HG03108 (cell line): ENCODE measurements at regions not wholly inside any gene's neighbourhood (a gene's known extent, or its start where the extent isn't known, plus 50 kb on each side); places are given as distances from the start of the nearest gene placed in this dataset.
"Not testable (repeated sequence)": the region's sequence is repeated elsewhere in the genome, so short reads cannot be mapped to it uniquely, and the experiment has no call there.

Experiments used
- ATAC-seq: cut with Tn5 transposase; IDR thresholded peaks from one replicate; pipeline ENCODE4 v1.9.1; 2021; ENCODE audit warnings: moderate library complexity; ENCODE audit not compliant: unreplicated experiment

DNA sequence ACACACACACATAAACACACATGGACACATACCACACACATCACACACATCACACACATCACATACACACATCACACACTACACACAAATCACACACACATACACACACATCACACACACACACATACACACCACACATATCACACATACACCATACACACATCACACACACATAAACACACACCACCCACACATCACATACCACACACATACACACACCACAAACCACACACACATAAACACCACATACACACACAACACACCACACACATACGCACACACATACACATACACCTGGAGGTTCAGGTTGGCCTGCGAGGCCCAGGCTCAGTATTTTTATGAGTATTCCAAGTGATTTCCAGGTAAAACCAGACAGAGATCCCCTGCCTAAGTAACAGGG lies 279.5 kb downstream of the FOXL1 start:
- no peak for ATAC-seq

DNA sequence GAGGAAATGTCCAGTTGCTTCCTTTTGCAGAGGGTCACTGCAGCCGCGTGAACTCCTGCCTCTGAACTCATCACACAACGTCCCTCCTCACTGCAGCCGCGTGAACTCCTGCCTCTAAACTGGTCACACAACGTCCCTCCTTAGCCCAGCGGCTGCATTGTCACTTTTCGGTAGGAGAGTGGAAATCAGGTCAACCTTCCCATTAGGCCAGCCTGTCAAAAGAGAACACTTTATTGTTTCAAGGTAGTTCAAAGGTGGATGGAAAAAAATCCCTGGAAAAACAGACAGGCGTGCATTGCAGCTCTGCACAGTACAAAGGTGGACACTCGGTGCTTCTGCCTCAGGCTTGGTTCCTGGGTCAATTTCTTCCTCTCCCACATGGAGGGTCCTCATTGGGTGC lies 280.2 kb downstream of the FOXL1 start:
- ATAC-seq, result no peak

DNA sequence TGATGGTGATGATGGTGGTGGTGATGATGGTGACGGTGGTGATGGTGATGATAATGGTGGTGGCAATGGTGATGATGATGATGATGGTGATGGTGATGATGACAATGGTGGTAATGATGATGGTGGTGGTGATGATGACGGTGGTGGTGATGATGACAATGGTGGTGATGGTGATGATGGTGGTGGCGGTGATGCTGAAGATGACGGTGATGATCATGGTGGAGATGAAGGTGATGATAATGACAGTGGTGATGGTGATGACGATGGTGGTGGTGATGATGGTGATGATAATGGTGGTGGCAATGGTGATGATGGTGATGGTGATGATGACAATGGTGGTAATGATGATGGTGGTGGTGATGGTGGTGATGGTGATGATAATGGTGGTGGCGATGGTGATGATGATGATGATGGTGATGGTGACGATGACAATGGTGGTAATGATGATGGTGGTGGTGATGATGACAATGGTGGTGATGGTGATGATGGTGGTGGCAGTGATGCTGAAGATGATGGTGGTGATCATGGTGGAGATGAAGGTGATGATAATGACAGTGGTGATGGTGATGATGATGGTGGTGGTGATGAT lies 283.0 kb downstream of the FOXL1 start:
- ATAC-seq, result not testable (repeated sequence)

DNA sequence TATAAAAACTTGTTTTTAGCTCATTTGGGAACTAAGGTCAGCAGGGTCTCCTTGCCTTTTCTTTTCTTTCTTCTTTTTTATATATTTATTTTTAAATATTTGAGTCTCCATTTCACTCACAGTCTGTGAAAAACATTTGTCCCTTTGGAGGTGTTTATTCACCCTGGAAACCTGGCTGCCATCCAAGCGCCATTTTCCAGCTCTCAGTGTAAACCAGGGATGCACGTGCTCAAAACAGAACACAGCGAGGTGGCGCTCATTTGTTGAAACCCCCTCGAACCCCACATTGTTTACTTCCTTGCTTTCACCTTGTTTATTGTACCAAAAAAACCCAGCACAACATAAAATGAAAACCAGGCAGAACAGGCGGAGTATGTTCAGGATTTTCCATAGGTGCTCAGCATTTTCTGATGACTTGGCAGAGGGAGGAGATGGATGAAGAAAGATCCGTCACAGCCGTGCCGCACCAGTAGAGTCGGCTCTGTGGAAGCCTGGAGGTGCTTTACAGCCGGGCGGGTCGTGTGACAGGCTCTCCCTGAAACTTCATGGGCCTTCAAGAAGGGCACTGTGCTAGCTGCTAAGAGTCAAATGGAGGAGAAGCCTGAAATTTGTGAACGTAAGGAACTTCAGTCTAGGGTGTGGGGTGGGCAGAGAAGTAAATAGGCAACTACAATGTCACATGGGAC lies 284.4 kb downstream of the FOXL1 start:
- ATAC-seq, result no peak

DNA sequence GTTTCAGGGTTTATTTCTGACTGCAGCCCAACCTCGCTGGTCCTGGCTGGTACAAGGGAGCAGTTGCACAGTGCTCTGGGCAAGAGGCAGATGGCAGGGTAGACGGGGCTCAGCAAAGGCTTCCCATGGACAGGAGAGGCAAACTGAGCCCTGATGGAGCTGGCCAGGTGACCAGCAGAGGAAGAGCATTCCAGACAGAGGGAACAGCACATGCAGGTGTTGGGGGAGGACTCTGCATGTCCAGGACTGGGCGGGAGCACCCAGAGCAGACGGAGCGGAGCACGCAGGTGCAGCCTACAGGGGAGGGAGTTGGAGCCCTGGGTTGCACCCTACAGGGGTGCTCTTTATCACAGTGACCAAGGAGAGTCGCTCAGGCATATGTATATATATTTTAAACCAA lies 285.3 kb downstream of the FOXL1 start:
- no peak for ATAC-seq

DNA sequence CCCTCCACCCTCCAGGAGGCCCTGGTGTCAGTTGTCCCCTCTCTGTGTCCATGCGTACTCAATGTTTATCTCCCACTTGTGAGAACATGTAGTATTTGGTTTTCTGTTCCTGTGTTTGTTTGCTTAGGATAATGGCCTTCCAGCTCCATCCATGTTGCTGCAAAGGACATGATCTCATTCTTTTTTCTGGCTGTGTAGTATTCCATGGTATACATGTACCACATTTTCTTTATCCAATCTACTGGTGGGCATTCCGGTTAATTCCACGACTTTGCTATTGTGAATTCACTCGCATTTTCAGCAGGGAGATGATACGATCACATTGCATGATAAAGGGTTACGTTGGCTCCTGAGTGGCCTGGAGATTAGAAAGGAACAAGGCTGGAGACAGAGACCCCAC lies 286.2 kb downstream of the FOXL1 start:
- no peak for ATAC-seq

DNA sequence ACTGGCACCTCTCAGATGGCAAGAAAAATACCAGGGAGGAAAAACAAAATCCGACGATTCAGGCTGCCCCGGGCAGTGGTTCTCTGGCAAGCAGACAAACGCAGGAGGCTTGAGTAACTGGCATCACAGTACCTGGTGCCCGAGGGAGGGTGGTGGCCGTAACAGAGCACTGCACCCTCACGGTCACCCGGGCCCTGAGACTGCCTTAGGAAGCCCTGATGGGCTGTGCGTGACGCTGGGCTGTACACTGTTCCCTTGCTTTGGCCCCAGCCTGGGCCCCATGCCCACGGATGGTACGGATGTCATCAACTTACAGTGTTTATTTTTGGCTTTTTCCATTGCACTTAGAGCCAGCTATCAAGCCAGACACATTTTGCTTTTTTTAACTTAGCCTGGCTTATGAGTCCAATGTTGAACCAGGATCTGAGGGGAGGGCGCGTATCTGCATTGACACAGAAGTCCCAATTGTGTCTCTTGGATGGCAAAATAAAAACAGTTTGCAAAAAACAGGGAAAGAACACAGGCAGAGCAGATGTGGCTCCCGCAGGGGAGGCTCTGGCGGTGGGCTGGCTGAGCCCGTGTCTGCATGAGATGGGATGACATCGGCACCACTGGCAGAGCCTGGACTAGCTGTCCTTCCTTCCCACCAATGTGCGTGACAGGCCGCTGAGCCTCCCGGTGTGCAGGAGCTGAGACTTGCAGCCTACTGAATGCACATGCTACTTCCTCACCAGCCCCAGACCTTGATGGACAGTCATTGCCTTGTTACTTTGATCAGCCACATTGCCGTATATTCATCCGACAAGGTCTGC lies 287.7 kb downstream of the FOXL1 start:
- no peak for ATAC-seq

DNA sequence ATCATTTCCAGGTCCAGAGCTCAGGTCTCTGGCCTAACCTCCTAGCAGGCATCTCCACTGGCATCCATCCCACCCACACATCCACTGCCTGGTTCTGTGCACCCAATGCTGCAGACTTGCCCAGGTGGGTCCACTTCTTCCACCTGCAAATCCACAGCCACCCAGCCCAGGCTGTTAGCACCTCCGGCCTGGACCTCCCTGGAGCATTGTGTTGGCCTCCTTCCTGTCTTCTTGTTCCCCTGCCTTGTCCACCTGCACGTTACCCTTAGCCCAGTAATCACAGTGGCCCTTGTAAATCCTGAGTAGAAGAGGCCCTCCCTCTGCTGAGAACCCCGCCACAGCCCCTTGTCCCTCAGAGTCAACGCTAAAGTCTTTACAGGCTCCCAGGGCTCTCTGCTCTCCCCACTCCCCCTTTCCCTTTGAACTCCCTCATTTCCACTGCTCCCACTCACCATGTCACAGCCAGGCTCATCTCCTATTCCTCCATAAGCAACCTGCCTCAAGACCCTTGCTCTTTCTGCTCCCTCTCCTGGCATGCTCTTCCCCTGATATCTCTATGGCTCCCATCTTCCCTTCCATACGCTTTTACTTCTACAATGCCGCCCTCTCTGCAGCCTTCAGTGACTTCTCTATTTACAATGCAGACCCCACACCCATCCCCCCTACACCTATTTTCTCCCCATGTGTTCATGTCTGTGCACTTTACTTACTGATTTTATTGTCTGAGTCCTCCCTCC lies 288.8 kb downstream of the FOXL1 start:
- no peak for ATAC-seq

DNA sequence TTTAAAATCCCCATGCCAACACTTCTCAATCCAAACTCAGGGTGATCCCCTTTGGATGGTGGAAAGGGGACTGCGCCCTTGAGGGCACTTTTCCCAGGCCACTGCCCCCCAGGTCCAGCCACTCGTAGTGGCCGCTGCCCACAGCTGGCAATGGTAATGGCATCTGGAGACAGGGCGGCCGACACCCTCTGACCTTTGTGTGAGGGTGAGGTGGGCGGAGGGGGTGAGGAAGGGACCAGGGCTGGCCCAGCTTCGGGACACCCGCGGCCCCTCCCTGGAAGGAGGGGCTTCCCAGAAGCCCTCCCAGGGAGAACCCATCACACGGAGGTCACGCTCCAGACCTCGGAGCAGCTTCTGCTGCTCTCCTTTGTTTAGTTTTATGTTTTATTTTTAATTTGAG lies 289.7 kb downstream of the FOXL1 start:
- no peak for ATAC-seq

DNA sequence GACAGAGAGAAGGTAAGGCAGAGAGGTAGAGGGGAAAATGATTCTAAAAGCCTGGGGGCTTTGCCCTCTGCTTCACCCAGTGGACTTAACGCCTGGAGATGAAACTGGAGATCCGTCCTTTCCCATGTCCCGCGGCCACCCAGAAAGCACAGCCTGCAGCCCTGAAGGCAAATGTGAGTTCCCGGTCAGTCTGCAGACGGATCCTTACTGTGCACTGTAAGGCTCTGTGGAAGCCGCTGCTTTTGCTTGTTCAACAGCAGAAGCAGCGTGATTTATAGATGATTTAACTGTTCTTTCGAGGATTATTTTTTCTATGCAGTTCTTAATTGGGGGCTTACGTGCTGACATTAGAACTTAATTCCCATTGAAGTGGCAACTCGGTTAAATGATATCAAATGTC lies 290.4 kb downstream of the FOXL1 start:
- no peak for ATAC-seq

DNA sequence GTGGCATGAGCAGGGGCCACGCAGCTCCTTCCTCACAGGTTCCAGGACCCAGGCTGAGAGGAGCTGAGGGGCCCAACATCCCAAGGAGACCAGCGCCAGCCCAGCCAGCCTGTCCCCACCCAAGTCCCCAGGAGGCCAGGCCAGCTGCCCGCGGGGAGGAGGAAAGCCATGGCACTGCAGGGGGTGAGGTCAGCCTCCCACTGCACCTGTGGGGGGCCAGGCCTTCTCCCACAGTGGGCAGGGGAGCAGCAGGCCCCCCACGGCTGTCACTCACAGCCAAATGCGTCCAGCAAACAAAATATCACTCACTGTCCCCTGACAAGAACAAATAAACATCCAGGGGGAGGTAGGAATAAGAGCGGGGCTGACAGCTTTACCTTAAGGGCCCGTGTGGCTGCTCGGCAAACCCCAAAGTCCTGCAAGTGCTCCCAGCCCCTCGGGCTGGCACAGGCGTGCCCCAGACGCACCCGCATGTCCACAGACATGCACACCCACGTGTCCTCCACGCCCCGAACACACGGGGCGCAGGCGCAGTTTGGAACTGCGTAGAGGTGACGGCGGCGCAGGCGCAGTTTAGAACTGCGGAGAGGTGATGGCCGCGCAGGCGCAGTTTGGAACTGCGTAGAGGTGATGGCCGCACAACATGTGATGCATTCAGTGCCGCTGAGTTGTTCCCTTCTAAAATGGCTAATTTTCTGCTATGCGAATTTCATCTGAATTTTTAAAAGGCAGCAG lies 291.1 kb downstream of the FOXL1 start:
- no peak for ATAC-seq

DNA sequence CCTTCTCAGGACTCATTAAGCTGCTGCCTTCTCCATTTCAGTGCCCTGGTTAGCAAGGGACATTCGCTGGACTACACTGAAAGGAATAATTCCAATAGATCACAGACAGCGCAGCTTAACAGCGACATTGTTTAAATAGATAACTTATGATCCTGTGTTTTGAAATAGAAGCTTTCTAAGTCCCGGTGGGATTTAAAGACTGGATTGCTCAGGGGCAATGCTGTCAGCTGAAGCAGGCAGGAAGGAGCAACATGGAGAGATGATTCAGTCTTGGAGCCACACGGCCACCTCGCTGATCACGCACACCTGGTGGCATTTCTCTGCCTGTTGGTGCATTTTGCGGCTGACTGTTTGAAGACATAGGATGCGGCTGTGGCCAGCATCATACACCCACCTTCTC lies 292.0 kb downstream of the FOXL1 start:
- ATAC-seq, result no peak

DNA sequence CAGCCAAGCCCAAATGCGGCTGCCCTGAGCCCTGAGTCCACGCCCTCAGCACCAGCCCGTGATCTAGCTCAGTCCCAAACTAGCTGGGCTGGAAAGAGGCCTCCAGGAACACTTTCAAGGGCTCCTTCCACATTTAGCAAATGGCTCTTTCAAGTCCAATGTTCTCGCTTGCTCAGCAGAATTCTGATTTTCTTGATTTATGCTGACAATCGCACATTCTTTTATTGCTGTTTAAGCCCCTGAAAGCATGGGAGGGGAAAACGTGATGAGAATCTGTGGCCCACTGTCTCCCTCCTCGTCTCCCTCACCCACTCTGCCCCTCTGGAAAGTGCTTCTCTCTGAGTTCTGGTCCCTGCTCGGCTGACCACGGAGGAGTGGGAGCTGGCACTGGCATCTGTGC lies 293.8 kb downstream of the FOXL1 start:
- no peak for ATAC-seq

DNA sequence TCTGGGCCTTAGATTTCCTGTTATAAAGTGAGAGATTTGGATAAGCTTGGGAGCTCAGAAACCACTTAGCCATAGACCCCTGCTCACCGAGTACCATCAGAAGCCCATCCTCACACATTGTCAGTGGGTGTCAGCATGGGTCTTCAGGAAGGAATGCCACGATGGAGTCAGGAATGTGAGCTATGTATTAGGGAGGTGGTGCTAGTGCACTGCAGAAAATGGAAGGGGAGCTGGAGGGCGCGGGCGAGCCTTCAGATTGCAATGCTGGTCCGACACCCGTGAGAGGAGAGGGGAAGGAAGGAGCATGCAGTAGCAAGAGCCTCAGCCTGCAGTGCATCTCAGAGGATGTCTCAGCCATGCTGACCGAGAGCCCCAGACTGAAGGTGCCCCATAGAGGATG lies 294.5 kb downstream of the FOXL1 start:
- ATAC-seq, result no peak

DNA sequence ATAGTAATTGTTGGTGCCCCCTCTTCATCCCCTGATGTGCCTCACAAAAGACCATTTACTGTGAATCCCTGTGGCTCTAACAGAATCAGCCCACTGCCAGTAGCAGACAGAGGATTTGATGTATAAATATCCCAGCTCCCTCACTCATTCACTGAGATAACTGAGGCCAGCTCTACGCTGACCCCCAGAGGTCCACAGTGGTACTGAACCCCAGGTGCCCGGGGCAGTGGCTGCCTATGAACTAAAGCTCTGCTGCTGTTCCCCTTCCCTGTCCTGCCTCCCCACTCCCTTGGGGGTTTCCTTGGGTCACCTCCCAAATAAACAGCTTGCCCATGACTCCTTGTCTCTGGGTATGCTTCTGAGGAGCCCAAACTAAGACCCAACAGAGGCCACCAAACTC lies 295.8 kb downstream of the FOXL1 start:
- ATAC-seq, result no peak

DNA sequence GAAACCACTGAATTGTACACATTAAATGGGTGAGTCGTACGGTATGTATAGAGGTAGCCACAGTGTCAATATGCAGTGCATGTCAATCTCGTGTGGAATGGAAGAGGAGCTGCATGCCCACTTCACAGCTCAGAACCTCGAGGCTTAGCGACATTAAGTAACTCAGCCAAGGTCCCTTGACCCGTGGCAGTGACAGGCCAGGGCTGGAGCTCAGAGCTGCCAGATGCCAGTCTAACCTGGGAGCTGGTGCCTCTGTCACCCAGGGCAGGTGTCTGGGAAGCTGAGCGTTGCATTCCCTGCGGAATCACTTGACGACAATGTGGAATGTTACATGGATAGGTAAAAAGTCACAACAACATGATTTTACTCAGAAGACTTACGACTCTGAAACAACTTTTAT lies 298.1 kb downstream of the FOXL1 start:
- ATAC-seq, result no peak

DNA sequence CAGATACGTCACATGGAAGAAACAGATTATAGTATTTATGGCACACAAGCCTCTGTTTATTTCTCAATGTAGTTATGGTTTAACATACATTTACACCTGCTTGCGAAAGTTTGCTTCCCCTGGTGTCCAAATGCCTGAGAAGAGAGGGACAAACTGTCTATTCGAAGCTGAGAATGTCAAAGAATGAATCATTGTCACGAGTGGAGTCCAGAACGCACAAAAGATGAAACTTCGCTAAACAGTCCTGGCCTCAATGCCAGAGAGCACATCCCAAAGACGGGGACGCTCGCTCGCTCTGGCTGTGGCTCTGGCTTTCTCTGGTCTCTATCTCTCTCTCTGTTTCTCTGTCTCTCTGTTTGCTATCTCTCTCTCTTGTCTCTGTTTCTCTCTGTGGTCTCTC lies 298.8 kb downstream of the FOXL1 start:
- no peak for ATAC-seq

DNA sequence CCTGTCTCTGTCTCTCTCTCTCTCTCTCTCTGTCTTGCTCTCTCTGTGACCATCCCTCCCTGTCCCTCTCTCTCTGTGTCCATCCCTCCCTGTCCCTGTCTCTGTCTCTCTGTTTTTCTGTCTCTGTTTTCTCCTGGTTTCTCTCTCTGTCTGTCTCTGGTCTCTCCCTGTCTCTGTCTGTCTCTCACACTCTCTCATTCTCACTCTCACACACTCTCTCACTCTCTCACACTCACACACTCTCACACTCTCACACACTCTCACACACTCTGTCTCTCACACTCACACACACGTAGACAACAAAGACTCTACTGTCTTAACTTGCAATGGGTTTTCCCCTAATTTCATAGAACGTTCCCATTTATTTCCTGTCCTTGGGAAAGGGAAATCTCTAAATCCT lies 299.5 kb downstream of the FOXL1 start:
- no peak for ATAC-seq

DNA sequence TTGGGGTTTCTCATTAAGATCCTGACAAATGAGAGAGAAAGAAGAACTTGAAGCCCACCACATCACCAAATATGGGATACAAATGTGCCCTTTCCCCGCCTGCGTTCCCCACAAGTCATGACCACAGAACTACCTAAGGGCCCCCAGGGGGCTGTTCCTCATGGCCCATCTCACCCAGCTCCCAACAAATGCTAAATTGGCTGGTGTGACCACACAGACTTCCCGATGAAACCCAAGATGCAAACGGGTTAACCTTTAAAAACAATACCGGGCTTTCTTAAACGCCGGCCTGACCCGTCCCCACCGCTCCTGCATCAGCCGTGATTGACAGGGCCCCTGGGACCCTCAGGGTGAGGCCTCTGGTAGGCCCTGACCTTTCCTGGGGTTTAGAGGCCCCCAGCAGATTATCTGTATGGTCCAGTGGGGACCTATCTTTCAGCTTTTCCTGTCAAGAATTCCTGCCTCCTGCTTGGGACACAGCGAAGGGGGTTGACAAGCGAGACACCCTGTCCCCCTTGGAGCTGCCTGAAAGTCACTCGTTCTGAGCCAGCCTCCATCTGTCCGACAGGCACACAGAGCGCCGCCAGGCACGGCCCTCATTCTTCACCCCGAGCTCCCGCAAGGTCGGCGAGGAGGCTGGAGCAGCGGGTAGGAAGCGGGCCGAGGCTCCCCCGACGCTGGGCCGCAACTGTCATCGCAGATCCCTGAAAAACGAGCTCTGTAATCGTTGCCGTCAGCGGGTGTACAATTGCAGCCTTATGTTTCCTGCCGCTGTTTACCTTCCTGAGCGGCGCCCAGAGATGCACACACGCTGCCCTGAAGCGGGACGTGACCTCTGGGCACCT lies 300.1 kb downstream of the FOXL1 start:
- no peak for ATAC-seq

DNA sequence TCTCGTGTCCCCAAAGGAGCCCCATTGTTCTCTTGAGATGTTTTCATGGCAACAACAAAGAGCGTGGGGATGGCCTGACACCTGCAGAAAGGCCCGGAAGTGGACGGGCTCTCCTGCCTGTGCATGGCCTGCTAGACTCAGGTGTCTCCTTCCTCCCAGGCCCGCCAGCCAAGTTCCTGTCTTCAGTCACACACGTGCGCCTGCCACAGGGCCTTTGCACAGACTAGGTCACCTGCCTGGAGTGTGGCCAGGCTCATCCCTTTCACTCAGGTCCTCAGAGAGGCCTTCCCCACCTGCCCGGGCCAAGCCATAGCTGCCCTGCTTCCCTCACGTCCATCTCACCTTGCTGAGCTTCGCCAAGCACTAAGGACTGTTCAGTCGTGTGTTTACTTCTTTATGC lies 300.9 kb downstream of the FOXL1 start:
- no peak for ATAC-seq
